K562 (cell line): ENCODE measurements at regions not wholly inside any gene's neighbourhood (a gene's known extent, or its start where the extent isn't known, plus 50 kb on each side); places are given as distances from the start of the nearest gene placed in this dataset.
A peak's percentile ranks its signal among the peaks of the same experiment; 100 is the strongest.

Experiments used
- CEBPB ChIP-seq: fragments of 450-650 bp; IDR thresholded peaks from 2 replicates; pipeline ENCODE4 v1.6.1; 2016; ENCODE audit warnings: missing genetic modification characterization, missing compliant biosample characterization
- CREB3L1 ChIP-seq: fragments of 450-650 bp; IDR thresholded peaks from 2 replicates; pipeline ENCODE4 v1.6.1; 2014; ENCODE audit warnings: low read depth, mild to moderate bottlenecking, moderate library complexity, borderline replicate concordance
- E2F8 ChIP-seq: fragments of 450-650 bp; IDR thresholded peaks from 2 replicates; pipeline ENCODE4 v1.7.1; 2018; ENCODE audit warnings: mild to moderate bottlenecking, low read depth; ENCODE audit not compliant: partially characterized antibody
- ETV5 ChIP-seq: sonication (generic); formaldehyde crosslinking; IDR thresholded peaks from 2 replicates; pipeline ENCODE4 v1.4.0; 2020; ENCODE audit warnings: low read depth, mild to moderate bottlenecking, missing genetic modification reagents
- FOXJ2 ChIP-seq: fragments of 200-800 bp; sonication (Bioruptor generic); IDR thresholded peaks from 2 replicates; pipeline ENCODE4 v1.6.1; 2016; ENCODE audit warnings: missing genetic modification characterization, missing compliant biosample characterization
- FOXK2 ChIP-seq, 2 experiments: fragments of 450-650 bp; IDR thresholded peaks in 1 of 2; conservative IDR thresholded peaks in 1 of 2; 2 replicates each; pipeline ENCODE4 v1.6.1; 2016; ENCODE audit warnings: low read depth in 2 of 2, mild to moderate bottlenecking in 1 of 2
- FOXO4 ChIP-seq: fragments of 450-650 bp; formaldehyde crosslinking; IDR thresholded peaks from 2 replicates; pipeline ENCODE4 v1.4.0; 2020; ENCODE audit warnings: mild to moderate bottlenecking, moderate library complexity
- HOXB6 ChIP-seq: fragments of 250-450 bp; sonication (Bioruptor Pico); IDR thresholded peaks from 2 replicates; pipeline ENCODE4 v1.5.1; 2022; ENCODE audit warnings: mild to moderate bottlenecking, borderline replicate concordance
- ID3 ChIP-seq, 2 experiments: fragments of 250-450 bp in 1 of 2; fragments of 450-650 bp in 1 of 2; sonication (Bioruptor Pico) in 1 of 2; IDR thresholded peaks; 2 replicates each; pipeline versions ENCODE4 v1.6.1 to v1.8.0; 2016 to 2021; ENCODE audit warnings: mild to moderate bottlenecking in 2 of 2, moderate library complexity in 2 of 2, missing compliant biosample characterization in 1 of 2, missing genetic modification characterization in 1 of 2
- PRMT5 ChIP-seq: sonication (generic); formaldehyde crosslinking; IDR thresholded peaks from 2 replicates; pipeline ENCODE4 v1.5.0; 2020; ENCODE audit warnings: missing genetic modification reagents
- RHOXF2B ChIP-seq: fragments of 250-450 bp; sonication (Bioruptor Pico); conservative IDR thresholded peaks from 2 replicates; pipeline ENCODE4 v1.5.1; 2021
- SMARCA4 ChIP-seq: fragments of 450-650 bp; IDR thresholded peaks from 2 replicates; pipeline ENCODE4 v1.6.1; 2016
- TCF15 ChIP-seq: fragments of 250-450 bp; sonication (Bioruptor Pico); IDR thresholded peaks from 2 replicates; pipeline ENCODE4 v1.8.0; 2022; ENCODE audit warnings: moderate library complexity, mild to moderate bottlenecking, inconsistent platforms
- TCF3 ChIP-seq: sonication (generic); formaldehyde crosslinking; IDR thresholded peaks from 2 replicates; pipeline ENCODE4 v1.4.0; 2020; ENCODE audit warnings: mild to moderate bottlenecking, missing genetic modification reagents
- TEAD4 ChIP-seq, 2 experiments: sonication (generic) in 1 of 2; formaldehyde crosslinking in 1 of 2; IDR thresholded peaks; 2 replicates each; pipeline versions ENCODE4 v1.6.1 to v1.8.0; 2012 to 2022; ENCODE audit warnings: borderline replicate concordance in 1 of 2, inconsistent platforms in 1 of 2, low read length in 1 of 2, mild to moderate bottlenecking in 1 of 2, missing genetic modification reagents in 1 of 2
- ZNF609 ChIP-seq: sonication (generic); formaldehyde crosslinking; IDR thresholded peaks from 2 replicates; pipeline ENCODE4 v1.8.1; 2023; ENCODE audit warnings: missing genetic modification reagents, mild to moderate bottlenecking, borderline replicate concordance

GRCh38 chr2:191557841-191558240 is 120.1 kb upstream of the NABP1 start (continued):
- TF ChIP-seq ZNF609 (CRISPR knock-in tag) (no peak), FOXK2 (conservative IDR thresholded peaks at IDR 0.05 in 1 of 2, IDR thresholded peaks at IDR 0.05 in 1 of 2; ENCODE audit: low read depth in 2 of 2) (no peak), CREB3L1 (no peak), FOXJ2 (tag) (no peak), RHOXF2B (no peak), TCF3 (peak; percentile 84), E2F8 (no peak), CEBPB (tag) (no peak), SMARCA4 (peak; percentile 51), PRMT5 (CRISPR knock-in tag) (no peak), TEAD4 (IDR thresholded peaks at IDR 0.05; ENCODE audit: low read length) (peak; percentile 68), TEAD4 (CRISPR knock-in tag; IDR thresholded peaks at IDR 0.05; ENCODE audit: borderline replicate concordance) (no peak), ID3 (CRISPR knock-in tag; IDR thresholded peaks at IDR 0.05) (no peak), ID3 (tag; IDR thresholded peaks at IDR 0.05) (0 out of 2 replicates have a peak, but pooled peaks have one; percentile 39), FOXO4 (no peak), TCF15 (CRISPR knock-in tag) (no peak), HOXB6 (CRISPR knock-in tag) (no peak), ETV5 (peak; percentile 65; the same call in 1 of the 2 replicates)
